ENCODE measurements at regions not wholly inside any gene's neighbourhood (a gene's known extent, or its start where the extent isn't known, plus 50 kb on each side); places are given as distances from the start of the nearest gene placed in this dataset.

DNA sequence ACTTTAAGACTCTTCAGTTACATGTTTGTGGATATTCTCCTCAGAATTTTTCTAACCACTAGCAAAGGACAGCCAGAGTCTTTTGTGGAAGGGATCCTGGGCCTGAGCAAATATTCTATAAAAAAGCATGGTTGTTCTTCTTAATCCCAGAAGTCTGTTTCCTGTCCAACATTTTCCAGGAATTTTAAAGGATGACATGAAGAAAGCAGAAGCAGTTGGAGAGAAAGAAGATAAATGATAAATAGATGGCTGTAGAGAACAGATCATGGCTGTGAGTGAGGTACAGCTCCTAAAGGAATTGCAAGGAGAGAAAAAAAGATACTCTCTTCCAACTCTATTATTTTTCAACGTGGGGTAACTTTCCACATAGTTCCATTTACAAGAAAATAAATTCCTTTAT, 91.8 kb upstream of the STEAP4 start:
- H3K27ac Mint-ChIP-seq (ENCODE audit: unreplicated experiment): no peak overlapping the region
- no peak overlapping the region for H3K4me3 Mint-ChIP-seq (ENCODE audit: unreplicated experiment)
- peaks cover 2% of the 10 kb centered on the region for H3K27me3 Mint-ChIP-seq (ENCODE audit: unreplicated experiment)

DNA sequence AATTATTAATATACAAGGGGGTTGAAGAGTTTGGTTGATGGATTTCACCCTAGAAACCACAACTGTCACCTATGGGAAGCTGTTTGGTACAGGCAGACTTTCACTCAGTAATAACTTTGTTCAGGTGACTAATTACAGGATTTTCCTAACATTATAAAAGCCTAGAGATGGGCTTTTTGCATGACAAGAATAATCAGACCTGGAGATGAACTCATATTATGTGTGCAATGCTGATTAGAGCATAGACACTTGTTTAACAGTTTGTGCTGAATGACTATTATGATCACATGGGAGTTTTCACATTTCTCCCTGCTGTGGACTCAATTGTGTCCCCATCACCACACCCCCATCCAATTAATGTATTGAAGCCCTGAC, 90.2 kb upstream of the STEAP4 start:
- H3K4me1 Mint-ChIP-seq (ENCODE audit: low read depth, unreplicated experiment): no peaks in the 10 kb centered on the region
- no peak overlapping the region for H3K4me3 Mint-ChIP-seq (ENCODE audit: unreplicated experiment)
- TF ChIP-seq, protein P1, sequence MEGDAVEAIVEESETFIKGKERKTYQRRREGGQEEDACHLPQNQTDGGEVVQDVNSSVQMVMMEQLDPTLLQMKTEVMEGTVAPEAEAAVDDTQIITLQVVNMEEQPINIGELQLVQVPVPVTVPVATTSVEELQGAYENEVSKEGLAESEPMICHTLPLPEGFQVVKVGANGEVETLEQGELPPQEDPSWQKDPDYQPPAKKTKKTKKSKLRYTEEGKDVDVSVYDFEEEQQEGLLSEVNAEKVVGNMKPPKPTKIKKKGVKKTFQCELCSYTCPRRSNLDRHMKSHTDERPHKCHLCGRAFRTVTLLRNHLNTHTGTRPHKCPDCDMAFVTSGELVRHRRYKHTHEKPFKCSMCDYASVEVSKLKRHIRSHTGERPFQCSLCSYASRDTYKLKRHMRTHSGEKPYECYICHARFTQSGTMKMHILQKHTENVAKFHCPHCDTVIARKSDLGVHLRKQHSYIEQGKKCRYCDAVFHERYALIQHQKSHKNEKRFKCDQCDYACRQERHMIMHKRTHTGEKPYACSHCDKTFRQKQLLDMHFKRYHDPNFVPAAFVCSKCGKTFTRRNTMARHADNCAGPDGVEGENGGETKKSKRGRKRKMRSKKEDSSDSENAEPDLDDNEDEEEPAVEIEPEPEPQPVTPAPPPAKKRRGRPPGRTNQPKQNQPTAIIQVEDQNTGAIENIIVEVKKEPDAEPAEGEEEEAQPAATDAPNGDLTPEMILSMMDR (IDR thresholded peaks at IDR 0.05; ENCODE audit: partially characterized antibody, unreplicated experiment): no peak
- no peaks in the 10 kb centered on the region for H3K9me3 Mint-ChIP-seq (ENCODE audit: unreplicated experiment)
- H3K27ac Mint-ChIP-seq (ENCODE audit: unreplicated experiment): no peak overlapping the region
- peaks cover 3% of the 10 kb centered on the region for H3K36me3 Mint-ChIP-seq (ENCODE audit: unreplicated experiment)
- H3K27me3 Mint-ChIP-seq (ENCODE audit: unreplicated experiment): peaks cover 2% of the 10 kb centered on the region
- DNase-seq: no peak

More for the DNA sequence above, 91.8 kb upstream of the STEAP4 start:
- H3K36me3 Mint-ChIP-seq (ENCODE audit: unreplicated experiment): peaks cover 3% of the 10 kb centered on the region
- no peaks in the 10 kb centered on the region for H3K4me1 Mint-ChIP-seq (ENCODE audit: low read depth, unreplicated experiment)
- TF ChIP-seq, protein P1 (IDR thresholded peaks at IDR 0.05; ENCODE audit: partially characterized antibody, unreplicated experiment): no peak
- no peak for DNase-seq
- no peaks in the 10 kb centered on the region for H3K9me3 Mint-ChIP-seq (ENCODE audit: unreplicated experiment)

DNA sequence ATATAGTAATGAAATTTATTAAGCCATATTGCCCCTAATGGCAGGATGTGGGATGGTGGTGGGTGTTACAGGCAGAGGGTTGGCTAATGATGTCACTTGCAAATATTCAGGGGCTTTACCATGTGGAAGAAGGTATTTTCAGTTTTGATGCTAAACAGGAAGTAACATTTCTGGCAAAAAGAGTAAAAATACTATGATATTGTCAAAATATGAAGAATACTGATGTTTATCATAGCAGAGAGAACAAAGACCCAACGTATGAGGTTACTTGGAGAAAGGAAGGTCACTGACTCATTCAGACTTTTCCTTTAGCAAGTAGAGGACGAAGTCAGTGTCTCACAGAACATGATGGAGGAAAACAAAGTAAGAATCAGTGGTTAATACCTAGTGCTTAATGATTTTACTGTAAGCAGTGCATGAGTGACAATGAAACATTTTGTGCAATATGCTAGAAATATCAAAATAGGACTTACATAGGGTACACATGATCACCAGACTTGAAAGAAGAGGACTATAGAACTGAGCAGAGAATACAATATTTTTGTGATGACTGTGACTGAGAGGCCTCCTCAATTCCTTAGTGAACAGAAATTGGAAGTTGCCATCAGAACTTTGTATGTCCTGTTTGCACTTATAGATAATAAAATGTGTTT, 89.7 kb upstream of the STEAP4 start:
- TF ChIP-seq, protein P1 (IDR thresholded peaks at IDR 0.05; ENCODE audit: partially characterized antibody, unreplicated experiment): no peak
- Mint-ChIP-seq H3K4me1 (ENCODE audit: low read depth, unreplicated experiment) (no peaks in the 10 kb centered on the region), H3K27me3 (ENCODE audit: unreplicated experiment) (peaks cover 2% of the 10 kb centered on the region), H3K36me3 (ENCODE audit: unreplicated experiment) (peaks cover 3% of the 10 kb centered on the region), H3K9me3 (ENCODE audit: unreplicated experiment) (no peaks in the 10 kb centered on the region), H3K4me3 (ENCODE audit: unreplicated experiment) (no peak overlapping the region), H3K27ac (ENCODE audit: unreplicated experiment) (no peak overlapping the region)
- no peak for DNase-seq

DNA sequence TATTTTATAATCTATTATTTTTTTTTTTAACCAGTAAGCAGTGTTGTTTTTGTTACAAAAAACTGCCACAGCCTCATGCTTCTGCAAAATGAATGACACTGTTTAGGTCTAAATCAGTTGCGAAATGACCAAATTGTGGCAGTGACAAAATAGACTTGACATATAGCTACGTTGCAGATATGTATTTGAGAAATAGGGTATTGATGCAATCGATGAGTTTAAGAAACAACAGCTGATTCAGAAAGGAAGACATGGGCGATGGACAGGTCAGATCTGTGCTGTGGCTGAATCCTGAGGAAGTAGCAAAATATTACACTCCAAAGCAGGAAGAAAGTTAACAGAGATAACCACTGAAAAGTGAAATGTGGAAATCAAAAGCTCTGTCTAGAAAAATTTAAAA, 89.0 kb upstream of the STEAP4 start:
- Mint-ChIP-seq H3K4me1 (ENCODE audit: low read depth, unreplicated experiment) (no peaks in the 10 kb centered on the region), H3K9me3 (ENCODE audit: unreplicated experiment) (no peaks in the 10 kb centered on the region), H3K4me3 (ENCODE audit: unreplicated experiment) (no peak overlapping the region), H3K36me3 (ENCODE audit: unreplicated experiment) (peaks cover 3% of the 10 kb centered on the region), H3K27ac (ENCODE audit: unreplicated experiment) (no peak overlapping the region), H3K27me3 (ENCODE audit: unreplicated experiment) (peaks cover 2% of the 10 kb centered on the region)
- no peak for DNase-seq
- TF ChIP-seq, protein P1 (IDR thresholded peaks at IDR 0.05; ENCODE audit: partially characterized antibody, unreplicated experiment): no peak

DNA sequence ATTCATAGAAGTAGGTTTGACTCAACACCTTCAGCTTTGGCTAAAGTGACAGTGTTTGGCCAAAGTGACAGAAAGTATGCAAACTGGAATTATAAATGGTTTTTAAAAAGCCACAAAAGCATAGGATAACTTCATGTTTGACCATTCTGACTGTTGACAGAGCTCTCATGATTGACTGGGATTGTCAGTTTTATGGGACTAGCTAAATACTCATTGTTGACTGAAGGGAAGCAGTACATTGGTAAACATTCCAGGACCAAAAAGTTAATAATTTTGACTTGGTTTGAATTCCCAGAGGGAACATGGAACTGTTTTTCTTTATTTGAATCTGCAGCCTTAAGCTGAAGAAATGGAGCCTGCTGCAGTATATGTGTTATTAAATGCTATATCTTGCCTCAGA, 84.6 kb upstream of the STEAP4 start:
- DNase-seq: no peak
- H3K27ac Mint-ChIP-seq (ENCODE audit: unreplicated experiment): no peak overlapping the region
- H3K4me1 Mint-ChIP-seq (ENCODE audit: low read depth, unreplicated experiment): no peaks in the 10 kb centered on the region
- no peaks in the 10 kb centered on the region for H3K27me3 Mint-ChIP-seq (ENCODE audit: unreplicated experiment)
- no peak overlapping the region for H3K4me3 Mint-ChIP-seq (ENCODE audit: unreplicated experiment)
- H3K36me3 Mint-ChIP-seq (ENCODE audit: unreplicated experiment): no peaks in the 10 kb centered on the region
- H3K9me3 Mint-ChIP-seq (ENCODE audit: unreplicated experiment): no peaks in the 10 kb centered on the region
- TF ChIP-seq, protein P1 (IDR thresholded peaks at IDR 0.05; ENCODE audit: partially characterized antibody, unreplicated experiment): no peak
